A549 (cell line): ENCODE measurements at regions not wholly inside any gene's neighbourhood (a gene's known extent, or its start where the extent isn't known, plus 50 kb on each side); places are given as distances from the start of the nearest gene placed in this dataset.
"Not testable (repeated sequence)": the region's sequence is repeated elsewhere in the genome, so short reads cannot be mapped to it uniquely, and the experiment has no call there.

ENCODE experiments used
- ATAC-seq, 2 experiments: fragments of 200-7000 bp in 1 of 2; fragments of >200 bp in 1 of 2; cut with Nextera tagmentation in 1 of 2; cut with Tn5 transposase in 1 of 2; 3 replicates each; pipeline versions ENCODE4 v1.8.0 to v1.9.1; 2018 to 2020; ENCODE audit warnings: mild to moderate bottlenecking in 1 of 2, moderate library complexity in 1 of 2
- CTCF ChIA-PET: fragments of 300-600 bp; sonication (Branson Sonifier 250); formaldehyde crosslinking; extraction: SDS; loops from one replicate; lab custom pipeline; 2021; ENCODE audit warnings: antibody characterized with exemption, inconsistent platforms; lab: Yijun Ruan, JAX
- POLR2A ChIA-PET: fragments of 350-600 bp; formaldehyde crosslinking; extraction: SDS; loops from one replicate; lab custom pipeline; 2021; ENCODE audit warnings: antibody characterized with exemption, inconsistent platforms; lab: Yijun Ruan, JAX
- DNase-seq, 2 experiments: peaks; one replicate each; pipeline versions ENCODE4 v3.0.0 to v3.0.0-alpha.2; 2011 to 2016; ENCODE audit warnings: low read depth in 1 of 2, low spot score in 1 of 2
- FAIRE-seq: peaks from 2 replicates; lab custom pipeline; 2011; peaks lifted over from hg19 to GRCh38; lab: Jason Lieb, UNC
- H3K27ac ChIP-seq, 2 experiments: fragments of >200 bp; sonication (Bioruptor Twin); formaldehyde crosslinking; 3 replicates each; pipeline ENCODE4 v1.5.1; 2016 to 2017
- H3K4me1 ChIP-seq: fragments of >200 bp; sonication (Bioruptor Twin); formaldehyde crosslinking; 3 replicates; pipeline ENCODE4 v1.6.1; 2016
- H3K4me2 ChIP-seq: fragments of >200 bp; sonication (Bioruptor Twin); formaldehyde crosslinking; 3 replicates; pipeline ENCODE4 v1.6.1; 2016
- H3K4me3 ChIP-seq: fragments of >200 bp; sonication (Bioruptor Twin); formaldehyde crosslinking; 3 replicates; pipeline ENCODE4 v1.5.1; 2016
- H3K9me3 ChIP-seq: fragments of >200 bp; sonication (Bioruptor Twin); formaldehyde crosslinking; 3 replicates; pipeline ENCODE4 v1.6.1; 2016
- BHLHE40 ChIP-seq: IDR thresholded peaks from 2 replicates; pipeline ENCODE4 v1.6.1; 2012; ENCODE audit warnings: low read depth, low read length, inconsistent platforms
- CHD4 ChIP-seq: fragments of 200-600 bp; sonication (generic); IDR thresholded peaks from 2 replicates; pipeline ENCODE4 v1.6.1; 2016; ENCODE audit warnings: antibody characterized with exemption, mild to moderate bottlenecking, borderline replicate concordance
- CTCF ChIP-seq: fragments of >200 bp; sonication (Bioruptor Twin); formaldehyde crosslinking; IDR thresholded peaks from 3 replicates; pipeline ENCODE4 v1.5.1; 2016
- ELK1 ChIP-seq: fragments of 150-350 bp; IDR thresholded peaks from 2 replicates; pipeline ENCODE4 v1.6.1; 2014; ENCODE audit warnings: low read depth, mild to moderate bottlenecking, low read length
- FOXS1 ChIP-seq: fragments of 250-450 bp; sonication (Bioruptor Pico); IDR thresholded peaks from 2 replicates; pipeline ENCODE4 v1.5.0; 2020; ENCODE audit warnings: mild to moderate bottlenecking, moderate library complexity
- HES2 ChIP-seq: fragments of >200 bp; sonication (Bioruptor Twin); formaldehyde crosslinking; IDR thresholded peaks from 2 replicates; pipeline ENCODE4 v1.6.1; 2016
- HEYL ChIP-seq: fragments of 250-450 bp; sonication (Bioruptor Pico); IDR thresholded peaks from 2 replicates; pipeline ENCODE4 v1.8.0; 2021; ENCODE audit warnings: mild to moderate bottlenecking, moderate library complexity
- HMGXB4 ChIP-seq: fragments of 250-450 bp; sonication (Bioruptor Pico); IDR thresholded peaks from 2 replicates; pipeline ENCODE4 v1.5.0; 2021; ENCODE audit warnings: mild to moderate bottlenecking, moderate library complexity, borderline replicate concordance
- HOXB5 ChIP-seq: fragments of 250-450 bp; sonication (Bioruptor Pico); IDR thresholded peaks from 2 replicates; pipeline ENCODE4 v1.5.0; 2020; ENCODE audit warnings: mild to moderate bottlenecking, moderate library complexity
- JUN ChIP-seq, 2 experiments: fragments of >200 bp; sonication (Bioruptor Twin); formaldehyde crosslinking; IDR thresholded peaks; 2 replicates in 1 of 2; 3 replicates in 1 of 2; pipeline ENCODE4 v1.6.1; 2016 to 2017
- KDM5A ChIP-seq: fragments of 200-600 bp; sonication (generic); IDR thresholded peaks from 2 replicates; pipeline ENCODE4 v1.6.1; 2016; ENCODE audit warnings: antibody characterized with exemption, mild to moderate bottlenecking
- NR3C1 ChIP-seq: fragments of >200 bp; sonication (Bioruptor Twin); formaldehyde crosslinking; IDR thresholded peaks from 3 replicates; pipeline ENCODE4 v1.6.1; 2017
- PBX3 ChIP-seq: IDR thresholded peaks from 2 replicates; pipeline ENCODE4 v1.6.1; 2012
- PHF8 ChIP-seq: fragments of 200-600 bp; sonication (generic); IDR thresholded peaks from 2 replicates; pipeline ENCODE4 v1.6.1; 2016; ENCODE audit warnings: low read depth, mild to moderate bottlenecking, antibody characterized with exemption, moderate library complexity, borderline replicate concordance
- RAD21 ChIP-seq, 2 experiments: fragments of >200 bp in 1 of 2; sonication (Bioruptor Twin) in 1 of 2; formaldehyde crosslinking in 1 of 2; IDR thresholded peaks in 1 of 2; conservative IDR thresholded peaks in 1 of 2; 2 replicates in 1 of 2; 3 replicates in 1 of 2; pipeline ENCODE4 v1.6.1; 2012 to 2018; ENCODE audit warnings: inconsistent platforms in 1 of 2
- RCOR1 ChIP-seq: fragments of 150-350 bp; IDR thresholded peaks from 2 replicates; pipeline ENCODE4 v1.6.1; 2014; ENCODE audit warnings: antibody characterized with exemption, low read length, low read depth
- RFX5 ChIP-seq: fragments of 450-650 bp; IDR thresholded peaks from 2 replicates; pipeline ENCODE4 v1.7.1; 2014; ENCODE audit warnings: antibody characterized with exemption, mild to moderate bottlenecking, moderate library complexity
- SREBF2 ChIP-seq: fragments of 450-650 bp; IDR thresholded peaks from 2 replicates; pipeline ENCODE4 v1.6.1; 2014; ENCODE audit warnings: mild to moderate bottlenecking, moderate library complexity
- USF2 ChIP-seq: fragments of 450-650 bp; IDR thresholded peaks from 2 replicates; pipeline ENCODE4 v1.6.1; 2014; ENCODE audit warnings: antibody characterized with exemption
- ZFP36 ChIP-seq: fragments of 450-650 bp; IDR thresholded peaks from 2 replicates; pipeline ENCODE4 v1.6.1; 2014; ENCODE audit warnings: borderline replicate concordance; ENCODE audit not compliant: partially characterized antibody
- ZNF302 ChIP-seq: fragments of 250-450 bp; sonication (Bioruptor Pico); IDR thresholded peaks from 2 replicates; pipeline ENCODE4 v1.9.0; 2021; ENCODE audit warnings: inconsistent platforms, mild to moderate bottlenecking, moderate library complexity
- WGBS: methylation state at CpG from one replicate; pipeline ENCODE4 v1.1.6; 2017; ENCODE audit errors: missing lambda C conversion rate; 5-methylcytosine and 5-hydroxymethylcytosine counted together

GRCh38 chr3:66644549-66644948 is 143.7 kb upstream of the LRIG1 start:
- Histone ChIP-seq H3K4me3 (no peak overlapping the region), H3K9me3 (no peaks in the 10 kb centered on the region), H3K27ac (no peak overlapping the region), H3K4me2 (no peak overlapping the region), H3K4me1 (no peaks in the 10 kb centered on the region; the same call in 2 of the 3 replicates)
- ATAC-seq, result no peak
- no peak for DNase-seq
- TF ChIP-seq USF2, result no peak
- TF ChIP-seq SREBF2, result no peak
- no peak for TF ChIP-seq CHD4
- ChIA-PET CTCF (interaction anchor here (1.3 kb wide), 1 partner anchor 328 kb away, joined by 3 read pairs; no protein-coding TSS in a partner anchor), POLR2A (no interaction called here)
- FAIRE-seq, result no peak

GRCh38 chr3:66648975-66649374 is 148.2 kb upstream of the LRIG1 start:
- ATAC-seq, result no peak
- no peak for DNase-seq
- Histone ChIP-seq H3K9me3 (no peaks in the 10 kb centered on the region), H3K4me3 (no peak overlapping the region), H3K27ac (no peak overlapping the region), H3K4me1 (no peaks in the 10 kb centered on the region), H3K4me2 (no peak overlapping the region)
- ChIA-PET CTCF (no interaction called here), POLR2A (no interaction called here)
- 50% methylated on average over 1 of the region's 1 CpG for WGBS
- no peak for FAIRE-seq
- TF ChIP-seq JUN (IDR thresholded peaks at IDR 0.05) (no peak), ZNF302 (CRISPR knock-in tag) (no peak), PBX3 (no peak), RFX5 (no peak), CTCF (no peak), HMGXB4 (CRISPR knock-in tag) (no peak), USF2 (no peak), HEYL (CRISPR knock-in tag) (no peak), KDM5A (no peak), NR3C1 (no peak), RCOR1 (no peak), HES2 (no peak), HOXB5 (no peak), BHLHE40 (no peak), PHF8 (no peak), ELK1 (no peak), ZFP36 (no peak), FOXS1 (no peak), RAD21 (conservative IDR thresholded peaks at IDR 0.05 in 1 of 2, IDR thresholded peaks at IDR 0.05 in 1 of 2) (no peak)

GRCh38 chr3:66651520-66651919 is 150.7 kb upstream of the LRIG1 start:
- CTCF ChIA-PET, FAIRE-seq, DNase-seq, H3K4me2 ChIP-seq, H3K4me3 ChIP-seq, H3K9me3 ChIP-seq, ATAC-seq, POLR2A ChIA-PET, H3K4me1 ChIP-seq, H3K27ac ChIP-seq: not testable (repeated sequence)
- no CpG with 5 or more reads among the region's 29 CpGs for WGBS

- 89% methylated on average over 4 of the region's 4 CpGs for WGBS
- FAIRE-seq, H3K4me2 ChIP-seq, CTCF ChIA-PET, H3K27ac ChIP-seq, H3K9me3 ChIP-seq, DNase-seq, H3K4me3 ChIP-seq, H3K4me1 ChIP-seq, ATAC-seq, POLR2A ChIA-PET: not testable (repeated sequence)
Measured at GRCh38 chr3:66652100-66652499, 151.3 kb upstream of the LRIG1 start.
